WTC11 (cell line): ENCODE measurements at regions not wholly inside any gene's neighbourhood (a gene's known extent, or its start where the extent isn't known, plus 50 kb on each side); places are given as distances from the start of the nearest gene placed in this dataset.

Experiments used
- ATAC-seq: fragments of 200-7000 bp; cut with Tn5 transposase; 2 replicates; pipeline ENCODE4 v1.10.0; 2021; ENCODE audit warnings: mild to moderate bottlenecking, moderate library complexity
- CTCF ChIA-PET: fragments of 300-600 bp; sonication (Branson Sonifier 250); formaldehyde crosslinking; loops from one replicate; lab custom pipeline; 2021; ENCODE audit warnings: antibody characterized with exemption; lab: Charles Lee
- POLR2A ChIA-PET: fragments of 350-600 bp; sonication (Branson Sonifier 250); formaldehyde crosslinking; loops from one replicate; lab custom pipeline; 2021; ENCODE audit warnings: antibody characterized with exemption; lab: Charles Lee
- DNase-seq: peaks from one replicate; pipeline ENCODE4 v3.0.0; 2021; ENCODE audit warnings: low spot score
- H3K27ac Mint-ChIP-seq: 2 replicates; pipeline ENCODE4 v1.8.0; 2021; ENCODE audit warnings: mixed read lengths
- H3K27me3 Mint-ChIP-seq: 2 replicates; pipeline ENCODE4 v1.8.0; 2021; ENCODE audit warnings: low read depth, mild to moderate bottlenecking, moderate library complexity, mixed read lengths
- H3K36me3 Mint-ChIP-seq: 2 replicates; pipeline ENCODE4 v1.8.0; 2021; ENCODE audit warnings: mixed read lengths
- H3K4me1 Mint-ChIP-seq: 2 replicates; pipeline ENCODE4 v1.8.0; 2022; ENCODE audit warnings: mixed read lengths
- H3K4me3 Mint-ChIP-seq: 2 replicates; pipeline ENCODE4 v1.8.0; 2021; ENCODE audit warnings: mild to moderate bottlenecking, moderate library complexity, mixed read lengths
- H3K9me3 Mint-ChIP-seq: 2 replicates; pipeline ENCODE4 v1.8.0; 2021; ENCODE audit warnings: mixed read lengths
- ARID4B ChIP-seq: sonication (generic); formaldehyde crosslinking; IDR thresholded peaks from 2 replicates; pipeline ENCODE4 v1.8.0; 2023; ENCODE audit warnings: missing genetic modification reagents, mild to moderate bottlenecking, borderline replicate concordance
- CREB1 ChIP-seq: sonication (generic); formaldehyde crosslinking; IDR thresholded peaks from 2 replicates; pipeline ENCODE4 v1.8.0; 2023; ENCODE audit warnings: mild to moderate bottlenecking, missing genetic modification reagents
- CREM ChIP-seq: sonication (generic); formaldehyde crosslinking; IDR thresholded peaks from 2 replicates; pipeline ENCODE4 v1.8.1; 2022; ENCODE audit warnings: mild to moderate bottlenecking, missing genetic modification reagents, moderate library complexity
- CTCF ChIP-seq: fragments of 200-600 bp; IDR thresholded peaks from 2 replicates; pipeline ENCODE4 v1.8.0; 2022; ENCODE audit warnings: antibody characterized with exemption
- ESRRA ChIP-seq: sonication (generic); formaldehyde crosslinking; IDR thresholded peaks from 2 replicates; pipeline ENCODE4 v1.8.1; 2022; ENCODE audit warnings: mild to moderate bottlenecking, missing genetic modification reagents, borderline replicate concordance
- HMGA2 ChIP-seq: fragments of 250-450 bp; sonication (Bioruptor Pico); IDR thresholded peaks from 2 replicates; pipeline ENCODE4 v1.4.0; 2021; ENCODE audit warnings: mild to moderate bottlenecking, moderate library complexity
- IRF2 ChIP-seq: sonication (generic); formaldehyde crosslinking; IDR thresholded peaks from 2 replicates; pipeline ENCODE4 v1.8.0; 2022; ENCODE audit warnings: low read depth, missing genetic modification reagents, borderline replicate concordance
- NFATC4 ChIP-seq: fragments of 250-450 bp; sonication (Bioruptor Pico); IDR thresholded peaks from 2 replicates; pipeline ENCODE4 v1.9.0; 2021; ENCODE audit warnings: mild to moderate bottlenecking
- PREB ChIP-seq: sonication (generic); formaldehyde crosslinking; IDR thresholded peaks from 2 replicates; pipeline ENCODE4 v1.8.1; 2022; ENCODE audit warnings: mild to moderate bottlenecking, missing genetic modification reagents, moderate library complexity, borderline replicate concordance
- ZBTB43 ChIP-seq: sonication (generic); formaldehyde crosslinking; IDR thresholded peaks from 2 replicates; pipeline ENCODE4 v1.8.1; 2023; ENCODE audit warnings: mild to moderate bottlenecking, missing genetic modification reagents
- ZNF138 ChIP-seq: sonication (generic); formaldehyde crosslinking; conservative IDR thresholded peaks from 2 replicates; pipeline ENCODE4 v1.8.1; 2022; ENCODE audit warnings: mild to moderate bottlenecking, moderate library complexity, missing genetic modification reagents
- ZNF281 ChIP-seq: sonication (generic); formaldehyde crosslinking; IDR thresholded peaks from 2 replicates; pipeline ENCODE4 v1.8.0; 2023; ENCODE audit warnings: mild to moderate bottlenecking, missing genetic modification reagents
- ZNF416 ChIP-seq: fragments of 250-450 bp; sonication (Bioruptor Pico); IDR thresholded peaks from 2 replicates; pipeline ENCODE4 v1.9.0; 2021; ENCODE audit warnings: mild to moderate bottlenecking, inconsistent platforms
- ZNF671 ChIP-seq: fragments of 250-450 bp; sonication (Bioruptor Pico); IDR thresholded peaks from 2 replicates; pipeline ENCODE4 v1.8.0; 2021; ENCODE audit warnings: mild to moderate bottlenecking
- ZSCAN18 ChIP-seq: fragments of 250-450 bp; sonication (Bioruptor Pico); IDR thresholded peaks from 2 replicates; pipeline ENCODE4 v2.1.2; 2022; ENCODE audit warnings: mild to moderate bottlenecking, moderate library complexity

- ChIA-PET POLR2A (no interaction called here), CTCF (no interaction called here)
- Mint-ChIP-seq H3K36me3 (no peaks in the 10 kb centered on the region), H3K27ac (no peak overlapping the region), H3K4me1 (peaks cover 14% of the 10 kb centered on the region), H3K4me3 (no peak overlapping the region), H3K27me3 (no peaks in the 10 kb centered on the region), H3K9me3 (no peaks in the 10 kb centered on the region)
- ATAC-seq (no peak), DNase-seq (no peak)
- no peak for TF ChIP-seq ZBTB43 (CRISPR knock-in tag)
- no peak for TF ChIP-seq ZSCAN18
- TF ChIP-seq IRF2 (CRISPR knock-in tag), result no peak
- TF ChIP-seq ZNF671 (CRISPR knock-in tag), result no peak
- TF ChIP-seq ZNF281 (CRISPR knock-in tag), result no peak
- no peak for TF ChIP-seq ESRRA (CRISPR knock-in tag)
- no peak for TF ChIP-seq ARID4B (CRISPR knock-in tag)
- no peak for TF ChIP-seq HMGA2 (CRISPR knock-in tag)
- no peak for TF ChIP-seq ZNF416
- no peak for TF ChIP-seq CTCF
- no peak for TF ChIP-seq ZNF138
- no peak for TF ChIP-seq CREM
- TF ChIP-seq PREB (CRISPR knock-in tag), result no peak
- no peak for TF ChIP-seq NFATC4 (CRISPR knock-in tag)
- no peak for TF ChIP-seq CREB1 (CRISPR knock-in tag)
Measured at GRCh38 chr1:94646141-94646643, 104.6 kb upstream of the F3 start.
